GM23338 (cell line): ENCODE measurements at regions not wholly inside any gene's neighbourhood (a gene's known extent, or its start where the extent isn't known, plus 50 kb on each side); places are given as distances from the start of the nearest gene placed in this dataset.

Source experiments
- ATAC-seq: fragments of 200-7000 bp; cut with Tn5 transposase; 3 replicates; pipeline ENCODE4 v1.9.1; 2020
- DNase-seq: peaks from one replicate; pipeline ENCODE4 v3.0.0-alpha.2; 2015; ENCODE audit warnings: low spot score
- H2AFZ ChIP-seq: fragments of 200-600 bp; sonication (generic); 2 replicates; pipeline ENCODE4 v1.8.0; 2016; ENCODE audit warnings: antibody characterized with exemption, mild to moderate bottlenecking, moderate library complexity
- H3F3A ChIP-seq: fragments of 200-600 bp; sonication (generic); replicated peaks from 2 replicates; pipeline ENCODE4 v1.8.0; 2017; ENCODE audit warnings: antibody characterized with exemption, mixed run types, low read depth
- H3K27ac ChIP-seq: fragments of 200-600 bp; sonication (generic); 2 replicates; pipeline ENCODE4 v1.6.1; 2016; ENCODE audit warnings: low read depth
- H3K27me3 ChIP-seq: fragments of 200-600 bp; sonication (generic); 2 replicates; pipeline ENCODE4 v1.8.0; 2016; ENCODE audit warnings: mild to moderate bottlenecking, mixed run types, moderate library complexity; ENCODE audit not compliant: insufficient read depth
- H3K36me3 ChIP-seq: fragments of 200-600 bp; sonication (generic); 2 replicates; pipeline ENCODE4 v1.8.0; 2016; ENCODE audit warnings: mild to moderate bottlenecking; ENCODE audit not compliant: insufficient read depth
- H3K4me1 ChIP-seq: fragments of 200-600 bp; sonication (generic); 2 replicates; pipeline ENCODE4 v1.8.0; 2016; ENCODE audit warnings: mild to moderate bottlenecking, moderate library complexity; ENCODE audit not compliant: insufficient read depth
- H3K4me2 ChIP-seq: fragments of 200-600 bp; sonication (generic); 2 replicates; pipeline ENCODE4 v1.7.1; 2017; ENCODE audit warnings: mixed run types
- H3K4me3 ChIP-seq: fragments of 200-600 bp; sonication (generic); 2 replicates; pipeline ENCODE4 v1.6.1; 2016; ENCODE audit warnings: mixed run types
- H3K79me2 ChIP-seq: fragments of 200-600 bp; sonication (generic); replicated peaks from 2 replicates; pipeline ENCODE4 v1.8.0; 2017; ENCODE audit warnings: mild to moderate bottlenecking; ENCODE audit not compliant: insufficient read depth
- H3K9me2 ChIP-seq: fragments of 200-600 bp; sonication (generic); 2 replicates; pipeline ENCODE4 v1.8.0; 2017; ENCODE audit not compliant: insufficient read depth
- H4K20me1 ChIP-seq: fragments of 200-600 bp; sonication (generic); replicated peaks from 2 replicates; pipeline ENCODE4 v1.8.0; 2017; ENCODE audit warnings: mild to moderate bottlenecking; ENCODE audit not compliant: insufficient read depth
- H3K27ac Mint-ChIP-seq: 2 replicates; pipeline ENCODE4 v1.8.0; 2020; ENCODE audit warnings: inconsistent platforms, mild to moderate bottlenecking, moderate library complexity, mixed read lengths
- H3K27me3 Mint-ChIP-seq: 3 replicates; pipeline ENCODE4 v1.8.0; 2022; ENCODE audit warnings: low read depth, mild to moderate bottlenecking, moderate library complexity, mixed read lengths, inconsistent platforms; ENCODE audit not compliant: insufficient read depth, poor library complexity
- H3K36me3 Mint-ChIP-seq: 3 replicates; pipeline ENCODE4 v1.8.0; 2021; ENCODE audit warnings: low read depth, mild to moderate bottlenecking, inconsistent platforms, moderate library complexity, mixed read lengths
- H3K4me1 Mint-ChIP-seq: 3 replicates; pipeline ENCODE4 v1.8.0; 2020; ENCODE audit warnings: mild to moderate bottlenecking, inconsistent platforms, mixed read lengths
- H3K4me3 Mint-ChIP-seq: 3 replicates; pipeline ENCODE4 v1.8.0; 2021; ENCODE audit warnings: moderate library complexity, mild to moderate bottlenecking, inconsistent platforms, mixed read lengths
- H3K9me3 Mint-ChIP-seq: 3 replicates; pipeline ENCODE4 v1.8.0; 2020; ENCODE audit warnings: moderate library complexity, mild to moderate bottlenecking, inconsistent platforms, mixed read lengths
- CREB1 ChIP-seq: fragments of 250-450 bp; sonication (Bioruptor Pico); IDR thresholded peaks from 2 replicates; pipeline ENCODE4 v1.5.0; 2020; ENCODE audit warnings: low read depth, mild to moderate bottlenecking, moderate library complexity
- EZH2 ChIP-seq: fragments of 200-600 bp; sonication (generic); IDR thresholded peaks from one replicate; pipeline ENCODE4 v1.8.0; 2017; ENCODE audit warnings: antibody characterized with exemption, mild to moderate bottlenecking, low read depth; ENCODE audit not compliant: unreplicated experiment
- EZH2phosphoT487 ChIP-seq: fragments of 200-600 bp; sonication (generic); IDR thresholded peaks from one replicate; pipeline ENCODE4 v1.8.1; 2018; ENCODE audit warnings: antibody characterized with exemption; ENCODE audit not compliant: unreplicated experiment
- JUNB ChIP-seq: IDR thresholded peaks from one replicate; pipeline ENCODE4 v1.6.1; 2016; ENCODE audit warnings: antibody characterized with exemption; ENCODE audit not compliant: unreplicated experiment
- NANOG ChIP-seq: IDR thresholded peaks from 2 replicates; pipeline ENCODE4 v1.6.1; 2016; ENCODE audit warnings: antibody characterized with exemption, borderline replicate concordance
- POLR2AphosphoS5 ChIP-seq: IDR thresholded peaks from 2 replicates; pipeline ENCODE4 v1.6.1; 2016; ENCODE audit warnings: antibody characterized with exemption, low read depth
- STAT1 ChIP-seq: IDR thresholded peaks from one replicate; pipeline ENCODE4 v1.6.1; 2016; ENCODE audit warnings: antibody characterized with exemption; ENCODE audit not compliant: unreplicated experiment
- ZNF114 ChIP-seq: fragments of 250-450 bp; sonication (Bioruptor Pico); IDR thresholded peaks from 2 replicates; pipeline ENCODE4 v1.5.0; 2020; ENCODE audit warnings: mild to moderate bottlenecking, moderate library complexity
- ZNF331 ChIP-seq: fragments of 250-450 bp; sonication (Bioruptor Pico); IDR thresholded peaks from 2 replicates; pipeline ENCODE4 v1.5.0; 2020; ENCODE audit warnings: low read depth, mild to moderate bottlenecking, moderate library complexity
- TF ChIP-seq, protein P1 (sequence below): IDR thresholded peaks from 2 replicates; pipeline ENCODE4 v1.6.1; 2016; ENCODE audit warnings: antibody characterized with exemption
- TF ChIP-seq, protein P2 (sequence below): IDR thresholded peaks from one replicate; pipeline ENCODE4 v1.6.1; 2018; ENCODE audit warnings: antibody characterized with exemption; ENCODE audit not compliant: unreplicated experiment
- TF ChIP-seq, protein P3 (sequence below): fragments of 250-450 bp; sonication (Bioruptor Pico); IDR thresholded peaks from 2 replicates; pipeline ENCODE4 v1.5.0; 2020; ENCODE audit warnings: mild to moderate bottlenecking, moderate library complexity
- TF ChIP-seq, protein P4 (sequence below), 2 experiments: fragments of 200-600 bp in 1 of 2; sonication (generic) in 1 of 2; conservative IDR thresholded peaks; 2 replicates each; pipeline versions ENCODE4 v1.5.1 to v1.6.1; 2016 to 2017; ENCODE audit warnings: antibody characterized with exemption in 2 of 2, low read depth in 2 of 2, mild to moderate bottlenecking in 2 of 2, moderate library complexity in 1 of 2

DNA sequence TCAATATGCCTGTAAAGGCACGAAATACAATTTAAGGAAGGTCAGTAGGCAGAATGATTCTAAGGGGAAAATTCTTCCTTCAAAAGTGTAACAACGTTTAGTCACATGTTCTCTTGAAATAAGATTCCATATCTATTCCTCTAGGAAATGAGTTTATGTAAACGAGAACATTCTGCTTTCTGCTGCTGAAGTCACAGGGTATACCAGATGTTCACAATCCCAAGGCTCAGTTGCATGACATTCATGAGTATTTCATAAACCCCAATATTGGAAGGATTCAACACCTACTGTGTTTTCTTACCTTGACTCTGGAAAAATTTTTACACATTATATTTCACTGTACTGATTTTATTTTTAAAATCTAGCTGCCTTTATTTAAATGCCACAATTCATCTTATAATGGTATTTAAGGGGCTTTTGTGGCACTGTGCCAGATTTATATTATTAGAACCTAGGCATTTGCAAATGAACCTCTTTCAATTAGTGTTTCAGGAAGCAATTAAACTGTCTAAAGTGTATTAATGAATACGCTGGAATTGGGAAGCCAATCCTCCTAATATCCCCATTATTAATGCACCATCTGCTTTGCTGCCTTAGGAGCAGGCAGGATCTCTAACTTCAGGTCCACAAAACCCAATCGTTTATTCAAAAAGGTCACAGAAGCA lies 542.6 kb upstream of the KLHL29 start:
- H3K27me3 ChIP-seq: no peaks in the 10 kb centered on the region
- Mint-ChIP-seq H3K36me3 (no peaks in the 10 kb centered on the region), H3K4me3 (no peak overlapping the region), H3K9me3 (no peaks in the 10 kb centered on the region), H3K4me1 (no peaks in the 10 kb centered on the region), H3K27me3 (no peaks in the 10 kb centered on the region), H3K27ac (no peak overlapping the region)
- no peak for DNase-seq
- ATAC-seq: no peak
- no peaks in the 10 kb centered on the region for H3F3A ChIP-seq
- no peak overlapping the region for H3K27ac ChIP-seq
- no peak overlapping the region for H2AFZ ChIP-seq
- no peak overlapping the region for H3K4me3 ChIP-seq
- no peaks in the 10 kb centered on the region for H3K4me1 ChIP-seq
- H3K9me2 ChIP-seq: no peaks in the 10 kb centered on the region
- no peaks in the 10 kb centered on the region for H3K79me2 ChIP-seq
- H3K36me3 ChIP-seq: no peaks in the 10 kb centered on the region
- H4K20me1 ChIP-seq: no peaks in the 10 kb centered on the region
- no peak overlapping the region for H3K4me2 ChIP-seq
- TF ChIP-seq CREB1 (no peak), EZH2 (no peak), EZH2phosphoT487 (no peak), JUNB (no peak), STAT1 (no peak), POLR2AphosphoS5 (no peak), ZNF331 (CRISPR knock-in tag) (no peak), NANOG (no peak), ZNF114 (CRISPR knock-in tag) (no peak)
- TF ChIP-seq, protein P1, sequence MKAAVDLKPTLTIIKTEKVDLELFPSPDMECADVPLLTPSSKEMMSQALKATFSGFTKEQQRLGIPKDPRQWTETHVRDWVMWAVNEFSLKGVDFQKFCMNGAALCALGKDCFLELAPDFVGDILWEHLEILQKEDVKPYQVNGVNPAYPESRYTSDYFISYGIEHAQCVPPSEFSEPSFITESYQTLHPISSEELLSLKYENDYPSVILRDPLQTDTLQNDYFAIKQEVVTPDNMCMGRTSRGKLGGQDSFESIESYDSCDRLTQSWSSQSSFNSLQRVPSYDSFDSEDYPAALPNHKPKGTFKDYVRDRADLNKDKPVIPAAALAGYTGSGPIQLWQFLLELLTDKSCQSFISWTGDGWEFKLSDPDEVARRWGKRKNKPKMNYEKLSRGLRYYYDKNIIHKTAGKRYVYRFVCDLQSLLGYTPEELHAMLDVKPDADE: no peak
- TF ChIP-seq, protein P2, sequence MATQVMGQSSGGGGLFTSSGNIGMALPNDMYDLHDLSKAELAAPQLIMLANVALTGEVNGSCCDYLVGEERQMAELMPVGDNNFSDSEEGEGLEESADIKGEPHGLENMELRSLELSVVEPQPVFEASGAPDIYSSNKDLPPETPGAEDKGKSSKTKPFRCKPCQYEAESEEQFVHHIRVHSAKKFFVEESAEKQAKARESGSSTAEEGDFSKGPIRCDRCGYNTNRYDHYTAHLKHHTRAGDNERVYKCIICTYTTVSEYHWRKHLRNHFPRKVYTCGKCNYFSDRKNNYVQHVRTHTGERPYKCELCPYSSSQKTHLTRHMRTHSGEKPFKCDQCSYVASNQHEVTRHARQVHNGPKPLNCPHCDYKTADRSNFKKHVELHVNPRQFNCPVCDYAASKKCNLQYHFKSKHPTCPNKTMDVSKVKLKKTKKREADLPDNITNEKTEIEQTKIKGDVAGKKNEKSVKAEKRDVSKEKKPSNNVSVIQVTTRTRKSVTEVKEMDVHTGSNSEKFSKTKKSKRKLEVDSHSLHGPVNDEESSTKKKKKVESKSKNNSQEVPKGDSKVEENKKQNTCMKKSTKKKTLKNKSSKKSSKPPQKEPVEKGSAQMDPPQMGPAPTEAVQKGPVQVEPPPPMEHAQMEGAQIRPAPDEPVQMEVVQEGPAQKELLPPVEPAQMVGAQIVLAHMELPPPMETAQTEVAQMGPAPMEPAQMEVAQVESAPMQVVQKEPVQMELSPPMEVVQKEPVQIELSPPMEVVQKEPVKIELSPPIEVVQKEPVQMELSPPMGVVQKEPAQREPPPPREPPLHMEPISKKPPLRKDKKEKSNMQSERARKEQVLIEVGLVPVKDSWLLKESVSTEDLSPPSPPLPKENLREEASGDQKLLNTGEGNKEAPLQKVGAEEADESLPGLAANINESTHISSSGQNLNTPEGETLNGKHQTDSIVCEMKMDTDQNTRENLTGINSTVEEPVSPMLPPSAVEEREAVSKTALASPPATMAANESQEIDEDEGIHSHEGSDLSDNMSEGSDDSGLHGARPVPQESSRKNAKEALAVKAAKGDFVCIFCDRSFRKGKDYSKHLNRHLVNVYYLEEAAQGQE: no peak
- TF ChIP-seq, protein P3, sequence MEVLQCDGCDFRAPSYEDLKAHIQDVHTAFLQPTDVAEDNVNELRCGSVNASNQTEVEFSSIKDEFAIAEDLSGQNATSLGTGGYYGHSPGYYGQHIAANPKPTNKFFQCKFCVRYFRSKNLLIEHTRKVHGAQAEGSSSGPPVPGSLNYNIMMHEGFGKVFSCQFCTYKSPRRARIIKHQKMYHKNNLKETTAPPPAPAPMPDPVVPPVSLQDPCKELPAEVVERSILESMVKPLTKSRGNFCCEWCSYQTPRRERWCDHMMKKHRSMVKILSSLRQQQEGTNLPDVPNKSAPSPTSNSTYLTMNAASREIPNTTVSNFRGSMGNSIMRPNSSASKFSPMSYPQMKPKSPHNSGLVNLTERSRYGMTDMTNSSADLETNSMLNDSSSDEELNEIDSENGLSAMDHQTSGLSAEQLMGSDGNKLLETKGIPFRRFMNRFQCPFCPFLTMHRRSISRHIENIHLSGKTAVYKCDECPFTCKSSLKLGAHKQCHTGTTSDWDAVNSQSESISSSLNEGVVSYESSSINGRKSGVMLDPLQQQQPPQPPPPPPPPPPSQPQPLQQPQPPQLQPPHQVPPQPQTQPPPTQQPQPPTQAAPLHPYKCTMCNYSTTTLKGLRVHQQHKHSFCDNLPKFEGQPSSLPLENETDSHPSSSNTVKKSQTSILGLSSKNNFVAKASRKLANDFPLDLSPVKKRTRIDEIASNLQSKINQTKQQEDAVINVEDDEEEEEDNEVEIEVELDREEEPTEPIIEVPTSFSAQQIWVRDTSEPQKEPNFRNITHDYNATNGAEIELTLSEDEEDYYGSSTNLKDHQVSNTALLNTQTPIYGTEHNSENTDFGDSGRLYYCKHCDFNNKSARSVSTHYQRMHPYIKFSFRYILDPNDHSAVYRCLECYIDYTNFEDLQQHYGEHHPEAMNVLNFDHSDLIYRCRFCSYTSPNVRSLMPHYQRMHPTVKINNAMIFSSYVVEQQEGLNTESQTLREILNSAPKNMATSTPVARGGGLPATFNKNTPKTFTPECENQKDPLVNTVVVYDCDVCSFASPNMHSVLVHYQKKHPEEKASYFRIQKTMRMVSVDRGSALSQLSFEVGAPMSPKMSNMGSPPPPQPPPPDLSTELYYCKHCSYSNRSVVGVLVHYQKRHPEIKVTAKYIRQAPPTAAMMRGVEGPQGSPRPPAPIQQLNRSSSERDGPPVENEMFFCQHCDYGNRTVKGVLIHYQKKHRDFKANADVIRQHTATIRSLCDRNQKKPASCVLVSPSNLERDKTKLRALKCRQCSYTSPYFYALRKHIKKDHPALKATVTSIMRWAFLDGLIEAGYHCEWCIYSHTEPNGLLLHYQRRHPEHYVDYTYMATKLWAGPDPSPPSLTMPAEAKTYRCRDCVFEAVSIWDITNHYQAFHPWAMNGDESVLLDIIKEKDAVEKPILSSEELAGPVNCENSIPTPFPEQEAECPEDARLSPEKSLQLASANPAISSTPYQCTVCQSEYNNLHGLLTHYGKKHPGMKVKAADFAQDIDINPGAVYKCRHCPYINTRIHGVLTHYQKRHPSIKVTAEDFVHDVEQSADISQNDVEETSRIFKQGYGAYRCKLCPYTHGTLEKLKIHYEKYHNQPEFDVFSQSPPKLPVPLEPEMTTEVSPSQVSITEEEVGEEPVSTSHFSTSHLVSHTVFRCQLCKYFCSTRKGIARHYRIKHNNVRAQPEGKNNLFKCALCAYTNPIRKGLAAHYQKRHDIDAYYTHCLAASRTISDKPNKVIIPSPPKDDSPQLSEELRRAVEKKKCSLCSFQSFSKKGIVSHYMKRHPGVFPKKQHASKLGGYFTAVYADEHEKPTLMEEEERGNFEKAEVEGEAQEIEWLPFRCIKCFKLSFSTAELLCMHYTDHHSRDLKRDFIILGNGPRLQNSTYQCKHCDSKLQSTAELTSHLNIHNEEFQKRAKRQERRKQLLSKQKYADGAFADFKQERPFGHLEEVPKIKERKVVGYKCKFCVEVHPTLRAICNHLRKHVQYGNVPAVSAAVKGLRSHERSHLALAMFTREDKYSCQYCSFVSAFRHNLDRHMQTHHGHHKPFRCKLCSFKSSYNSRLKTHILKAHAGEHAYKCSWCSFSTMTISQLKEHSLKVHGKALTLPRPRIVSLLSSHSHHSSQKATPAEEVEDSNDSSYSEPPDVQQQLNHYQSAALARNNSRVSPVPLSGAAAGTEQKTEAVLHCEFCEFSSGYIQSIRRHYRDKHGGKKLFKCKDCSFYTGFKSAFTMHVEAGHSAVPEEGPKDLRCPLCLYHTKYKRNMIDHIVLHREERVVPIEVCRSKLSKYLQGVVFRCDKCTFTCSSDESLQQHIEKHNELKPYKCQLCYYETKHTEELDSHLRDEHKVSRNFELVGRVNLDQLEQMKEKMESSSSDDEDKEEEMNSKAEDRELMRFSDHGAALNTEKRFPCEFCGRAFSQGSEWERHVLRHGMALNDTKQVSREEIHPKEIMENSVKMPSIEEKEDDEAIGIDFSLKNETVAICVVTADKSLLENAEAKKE (CRISPR knock-in tag): no peak
- TF ChIP-seq, protein P4, sequence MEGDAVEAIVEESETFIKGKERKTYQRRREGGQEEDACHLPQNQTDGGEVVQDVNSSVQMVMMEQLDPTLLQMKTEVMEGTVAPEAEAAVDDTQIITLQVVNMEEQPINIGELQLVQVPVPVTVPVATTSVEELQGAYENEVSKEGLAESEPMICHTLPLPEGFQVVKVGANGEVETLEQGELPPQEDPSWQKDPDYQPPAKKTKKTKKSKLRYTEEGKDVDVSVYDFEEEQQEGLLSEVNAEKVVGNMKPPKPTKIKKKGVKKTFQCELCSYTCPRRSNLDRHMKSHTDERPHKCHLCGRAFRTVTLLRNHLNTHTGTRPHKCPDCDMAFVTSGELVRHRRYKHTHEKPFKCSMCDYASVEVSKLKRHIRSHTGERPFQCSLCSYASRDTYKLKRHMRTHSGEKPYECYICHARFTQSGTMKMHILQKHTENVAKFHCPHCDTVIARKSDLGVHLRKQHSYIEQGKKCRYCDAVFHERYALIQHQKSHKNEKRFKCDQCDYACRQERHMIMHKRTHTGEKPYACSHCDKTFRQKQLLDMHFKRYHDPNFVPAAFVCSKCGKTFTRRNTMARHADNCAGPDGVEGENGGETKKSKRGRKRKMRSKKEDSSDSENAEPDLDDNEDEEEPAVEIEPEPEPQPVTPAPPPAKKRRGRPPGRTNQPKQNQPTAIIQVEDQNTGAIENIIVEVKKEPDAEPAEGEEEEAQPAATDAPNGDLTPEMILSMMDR (conservative IDR thresholded peaks at IDR 0.05; ENCODE audit: low read depth in 2 of 2): no peak
